GM18909 (cell line): ENCODE measurements at regions not wholly inside any gene's neighbourhood (a gene's known extent, or its start where the extent isn't known, plus 50 kb on each side); places are given as distances from the start of the nearest gene placed in this dataset.
"Not testable (repeated sequence)": the region's sequence is repeated elsewhere in the genome, so short reads cannot be mapped to it uniquely, and the experiment has no call there.

Experiments used
- ATAC-seq: cut with Tn5 transposase; IDR thresholded peaks from one replicate; pipeline ENCODE4 v1.9.1; 2021; ENCODE audit warnings: mild to moderate bottlenecking; ENCODE audit not compliant: unreplicated experiment, poor library complexity

- ATAC-seq: no peak
Observed at GRCh38 chr21:16102113-16102512, 372.3 kb downstream of the USP25 start.

- ATAC-seq: no peak
Observed at GRCh38 chr21:16108561-16109075, 378.8 kb downstream of the USP25 start.

- no peak for ATAC-seq
Observed at GRCh38 chr21:16113052-16113715, 383.4 kb downstream of the USP25 start.

- no peak for ATAC-seq
Observed at GRCh38 chr21:16115461-16115860, 385.7 kb downstream of the USP25 start.

GRCh38 chr21:16116069-16116468, 386.3 kb downstream of the USP25 start:
- no peak for ATAC-seq

- ATAC-seq: no peak
Observed at GRCh38 chr21:16116798-16117197, 387.0 kb downstream of the USP25 start.

- no peak for ATAC-seq
Observed at GRCh38 chr21:16117331-16117730, 387.5 kb downstream of the USP25 start.

- no peak for ATAC-seq
Observed at GRCh38 chr21:16117851-16118590, 388.2 kb downstream of the USP25 start.

GRCh38 chr21:16124378-16125138, 394.8 kb downstream of the USP25 start:
- no peak for ATAC-seq

GRCh38 chr21:16125274-16125673, 395.5 kb downstream of the USP25 start:
- no peak for ATAC-seq

GRCh38 chr21:16132453-16132852, 402.7 kb downstream of the USP25 start:
- ATAC-seq: not testable (repeated sequence)

- ATAC-seq: no peak
Observed at GRCh38 chr21:16133248-16133647, 403.5 kb downstream of the USP25 start.

- ATAC-seq: no peak
Observed at GRCh38 chr21:16134134-16134533, 404.4 kb downstream of the USP25 start.

- ATAC-seq: no peak
Observed at GRCh38 chr21:16137106-16137505, 407.3 kb downstream of the USP25 start.

GRCh38 chr21:16145052-16145451, 415.3 kb downstream of the USP25 start:
- no peak for ATAC-seq

- no peak for ATAC-seq
Observed at GRCh38 chr21:16145479-16145878, 415.7 kb downstream of the USP25 start.

GRCh38 chr21:16154321-16154720, 424.5 kb downstream of the USP25 start:
- ATAC-seq: no peak

GRCh38 chr21:16154951-16155635, 425.3 kb downstream of the USP25 start:
- ATAC-seq: no peak

GRCh38 chr21:16156841-16157489, 427.2 kb downstream of the USP25 start:
- no peak for ATAC-seq
